Left lung (tissue), 4 donors: ENCODE measurements at regions not wholly inside any gene's neighbourhood (a gene's known extent, or its start where the extent isn't known, plus 50 kb on each side); places are given as distances from the start of the nearest gene placed in this dataset.

Experiments used
- ATAC-seq: fragments of 200-7000 bp; cut with Tn5 transposase; one replicate; pipeline ENCODE4 v1.9.1; 2020; ENCODE audit warnings: moderate library complexity
- DNase-seq, 4 donors: peaks; one replicate each; pipeline ENCODE4 v3.0.0-alpha.2; 2013 to 2020
- H3K27ac ChIP-seq, 2 donors: fragments of 200-600 bp; sonication (generic) in 1 of 2; one replicate each; pipeline versions ENCODE4 v1.5.0 to v1.8.0; 2020 to 2021
- H3K27me3 ChIP-seq, 2 donors: fragments of 200-600 bp; sonication (generic) in 1 of 2; one replicate each; pipeline versions ENCODE4 v1.5.0 to v1.8.0; 2020 to 2021
- H3K36me3 ChIP-seq, 2 donors: fragments of 200-600 bp; sonication (generic) in 1 of 2; one replicate each; pipeline versions ENCODE4 v1.5.0 to v1.8.0; 2020 to 2021
- H3K4me1 ChIP-seq, 2 donors: fragments of 200-600 bp; one replicate each; pipeline ENCODE4 v1.8.0; 2021
- H3K4me3 ChIP-seq, 2 donors: fragments of 200-600 bp; sonication (generic) in 1 of 2; one replicate each; pipeline versions ENCODE4 v1.5.0 to v1.8.0; 2020 to 2021; ENCODE audit warnings: mild to moderate bottlenecking in 1 of 2
- H3K9me3 ChIP-seq, 2 donors: fragments of 200-600 bp; sonication (generic) in 1 of 2; one replicate each; pipeline versions ENCODE4 v1.5.0 to v1.8.0; 2020 to 2021
- CTCF ChIP-seq, 2 donors: fragments of 200-600 bp; sonication (generic) in 1 of 2; IDR thresholded peaks; one replicate each; pipeline versions ENCODE4 v1.5.0 to v1.8.0; 2021; ENCODE audit warnings: antibody characterized with exemption in 2 of 2
- intact Hi-C, 2 donors: fragments of 100-400 bp; cut with DNase I; formaldehyde crosslinking; loops; one replicate each; pipeline versions ENCODE4 v1.11.2 to v1.14.2; 2022
- donor health status: DM: no; HTN: yes; CAD: no.
- donor health status: DM: no; HTN: no; CAD: no.

GRCh38 chr6:85172705-85173104 lies 277.2 kb upstream of the NT5E start:
- Histone ChIP-seq H3K9me3 (peaks cover 0 to 6% of the 10 kb centered on the region in 2 donors), H3K36me3 (no peaks in the 10 kb centered on the region), H3K27ac (no peak overlapping the region), H3K27me3 (no peaks in the 10 kb centered on the region), H3K4me3 (no peak overlapping the region), H3K4me1 (no peaks in the 10 kb centered on the region)
- ATAC-seq: no peak
- intact Hi-C loops: no loop called here
- DNase-seq: no peak
- TF ChIP-seq CTCF (IDR thresholded peaks at IDR 0.05): no peak

- intact Hi-C loops: no loop called here
- no peak overlapping the region for H3K27ac ChIP-seq
- no peak overlapping the region for H3K4me3 ChIP-seq
- no peaks in the 10 kb centered on the region for H3K27me3 ChIP-seq
- no peak for DNase-seq
- H3K36me3 ChIP-seq: no peaks in the 10 kb centered on the region
- no peak for ATAC-seq
- peaks cover 0 to 6% of the 10 kb centered on the region in 2 donors for H3K9me3 ChIP-seq
- no peaks in the 10 kb centered on the region for H3K4me1 ChIP-seq
- TF ChIP-seq CTCF (IDR thresholded peaks at IDR 0.05): no peak
Observed at GRCh38 chr6:85172161-85172560, 277.7 kb upstream of the NT5E start.

GRCh38 chr6:85169189-85169588 lies 280.7 kb upstream of the NT5E start:
- H3K9me3 ChIP-seq: no peaks in the 10 kb centered on the region
- H3K27ac ChIP-seq: no peak overlapping the region
- no peak overlapping the region for H3K4me3 ChIP-seq
- no peaks in the 10 kb centered on the region for H3K36me3 ChIP-seq
- DNase-seq: no peak
- intact Hi-C loops: no loop called here
- H3K27me3 ChIP-seq: no peaks in the 10 kb centered on the region
- no peak for TF ChIP-seq CTCF (IDR thresholded peaks at IDR 0.05)
- H3K4me1 ChIP-seq: no peaks in the 10 kb centered on the region
- ATAC-seq: no peak

- ATAC-seq: no peak
Observed at GRCh38 chr6:85168146-85168545, 281.7 kb upstream of the NT5E start.

GRCh38 chr6:85166114-85166741 lies 283.7 kb upstream of the NT5E start:
- H3K36me3 ChIP-seq: no peaks in the 10 kb centered on the region
- no peak overlapping the region for H3K4me3 ChIP-seq
- DNase-seq: no peak
- no peaks in the 10 kb centered on the region for H3K27me3 ChIP-seq
- no peak for ATAC-seq
- TF ChIP-seq CTCF (IDR thresholded peaks at IDR 0.05): no peak
- H3K27ac ChIP-seq: no peak overlapping the region
- intact Hi-C loops: no loop called here
- H3K9me3 ChIP-seq: no peaks in the 10 kb centered on the region
- H3K4me1 ChIP-seq: no peaks in the 10 kb centered on the region

More at GRCh38 chr6:85168146-85168545, 281.7 kb upstream of the NT5E start:
- Histone ChIP-seq H3K27ac (no peak overlapping the region), H3K4me1 (no peaks in the 10 kb centered on the region), H3K27me3 (no peaks in the 10 kb centered on the region), H3K9me3 (no peaks in the 10 kb centered on the region), H3K4me3 (no peak overlapping the region), H3K36me3 (no peaks in the 10 kb centered on the region)
- DNase-seq: no peak
- TF ChIP-seq CTCF (IDR thresholded peaks at IDR 0.05): no peak
- intact Hi-C loops: no loop called here
